Middle frontal gyrus (tissue), 1 donor: ENCODE measurements at regions not wholly inside any gene's neighbourhood (a gene's known extent, or its start where the extent isn't known, plus 50 kb on each side); places are given as distances from the start of the nearest gene placed in this dataset.

Experiments used
- DNase-seq: peaks from one replicate; pipeline ENCODE4 v3.0.0-alpha.2; 2015; ENCODE audit warnings: low spot score; ENCODE audit errors: extremely low spot score

DNA sequence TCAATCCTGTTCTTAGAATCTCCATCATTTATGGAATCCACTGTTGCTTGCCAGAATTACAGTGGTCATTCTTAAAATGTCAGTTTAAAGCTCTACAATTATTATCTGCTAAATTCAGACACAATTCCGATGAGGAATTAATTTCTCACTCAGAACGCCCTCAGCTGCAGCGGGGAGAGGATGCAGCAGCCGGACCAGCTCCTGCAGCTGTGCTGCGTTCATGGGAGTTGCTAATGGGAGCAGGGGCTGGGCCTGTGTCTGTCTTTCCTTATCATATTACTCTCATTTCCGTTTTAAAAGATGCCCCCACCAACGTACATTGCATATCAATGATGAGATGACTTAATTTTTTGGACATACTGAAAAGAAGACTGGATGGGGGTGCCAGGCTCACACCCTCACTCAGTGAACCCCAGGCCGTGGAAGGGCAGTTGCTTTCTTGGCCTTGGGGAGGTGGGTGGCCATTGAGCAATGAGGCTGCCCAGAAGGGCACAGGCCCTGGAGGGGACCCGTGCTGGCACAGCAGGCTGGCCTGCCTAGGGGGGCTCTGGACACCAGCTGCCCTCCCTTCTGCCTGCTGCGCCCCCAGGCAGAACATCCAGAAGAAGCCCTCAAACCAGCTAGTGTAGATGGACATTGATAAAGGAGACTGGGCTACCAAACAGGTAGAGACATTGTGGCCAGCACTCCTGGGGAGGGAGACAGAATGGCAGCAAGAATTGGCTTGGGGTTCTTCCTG lies 503.6 kb upstream of the MYT1L start:
- no peak for DNase-seq

DNA sequence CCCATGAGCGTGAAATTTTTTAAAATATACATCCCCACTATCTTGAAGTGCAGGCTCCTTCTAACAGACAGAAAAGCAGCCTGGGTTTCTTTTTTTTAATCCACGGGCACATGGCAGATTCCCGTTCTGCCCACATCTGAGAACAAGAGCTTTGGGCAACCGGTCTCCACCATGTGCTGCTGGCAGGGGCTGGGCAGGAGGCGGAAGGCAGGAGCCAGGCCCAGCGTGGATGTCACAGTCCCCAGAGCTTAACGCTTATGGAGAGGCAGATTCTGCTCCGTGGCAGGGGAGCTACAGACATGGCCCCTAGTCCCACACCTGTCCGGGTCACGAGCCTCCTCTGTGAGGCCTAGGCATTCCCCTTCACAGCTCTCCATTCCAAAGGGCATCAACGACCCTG lies 503.0 kb upstream of the MYT1L start:
- no peak for DNase-seq

GRCh38 chr2:2832657-2833056 lies 501.6 kb upstream of the MYT1L start:
- no peak for DNase-seq

DNA sequence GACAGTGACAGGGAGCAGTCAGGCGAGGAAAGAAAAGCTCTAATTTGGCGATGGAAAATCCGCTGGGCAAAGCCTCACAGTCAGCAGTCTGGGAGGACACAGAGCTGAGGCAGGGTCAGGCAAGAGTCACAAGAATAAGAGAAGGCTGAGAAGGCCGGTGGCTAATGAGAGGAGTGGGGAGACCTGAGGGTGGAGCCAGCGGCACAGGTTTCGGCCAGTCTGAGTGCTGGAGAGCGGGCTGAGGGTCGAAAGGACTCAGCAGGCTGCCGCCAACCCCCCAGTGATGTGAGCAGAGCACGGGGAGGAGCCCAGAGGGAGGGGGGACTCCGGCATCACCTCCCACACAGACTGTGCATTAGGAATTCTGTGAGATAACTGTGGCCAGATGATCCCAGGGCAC lies 500.6 kb upstream of the MYT1L start:
- DNase-seq, result no peak

GRCh38 chr2:2830576-2830975 lies 499.5 kb upstream of the MYT1L start:
- no peak for DNase-seq

DNA sequence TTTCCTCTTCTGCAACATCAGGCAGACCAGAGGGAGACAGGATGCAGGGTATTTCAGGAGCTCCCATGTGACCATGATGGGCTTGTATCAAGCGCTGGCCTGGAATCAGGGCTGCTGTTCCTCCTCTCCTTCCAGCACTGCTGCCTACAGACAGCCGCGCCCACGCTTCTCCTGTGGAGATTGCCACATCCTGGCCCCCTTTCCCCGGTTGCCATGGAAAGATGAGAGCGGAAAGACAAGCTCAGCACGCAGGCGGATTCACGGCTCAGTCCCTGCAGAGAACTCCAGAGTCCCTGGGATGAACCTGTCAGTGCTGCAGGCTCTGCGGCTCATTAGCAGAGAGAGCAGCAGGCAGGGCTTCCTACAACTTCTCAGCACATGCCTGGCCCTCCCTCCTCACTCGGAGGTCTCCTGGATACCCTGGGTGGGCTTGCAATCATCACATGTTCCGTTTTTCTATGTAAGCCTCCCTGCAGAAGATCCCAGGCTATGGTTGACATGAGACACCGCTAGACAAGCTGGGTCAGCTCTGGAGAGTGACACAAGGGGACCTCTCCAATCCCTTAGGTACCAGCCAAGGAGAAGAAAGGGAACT lies 497.8 kb upstream of the MYT1L start:
- DNase-seq, result peak; percentile 84

DNA sequence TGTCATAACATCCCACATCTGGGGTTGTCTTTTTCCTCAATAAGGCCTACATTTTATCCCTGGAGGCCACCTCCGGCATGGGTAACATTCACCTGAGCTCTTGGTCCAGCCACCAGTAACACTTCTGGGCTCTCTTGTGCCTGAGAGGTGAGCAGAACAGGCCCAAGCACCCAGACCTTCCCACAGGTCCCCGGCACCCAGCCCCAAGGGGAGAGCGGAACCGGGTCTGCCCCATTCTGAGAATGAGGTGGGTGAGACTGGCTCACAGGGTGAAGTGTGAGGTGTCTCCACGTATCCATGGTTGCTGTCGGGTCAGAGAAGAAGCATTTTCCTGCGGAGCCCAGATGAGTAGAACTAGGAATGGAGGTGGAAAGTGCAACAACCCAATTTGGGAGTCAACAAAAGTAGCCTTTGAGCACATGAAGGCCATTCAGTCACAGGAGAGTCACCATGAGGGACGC lies 496.7 kb upstream of the MYT1L start:
- no peak for DNase-seq

DNA sequence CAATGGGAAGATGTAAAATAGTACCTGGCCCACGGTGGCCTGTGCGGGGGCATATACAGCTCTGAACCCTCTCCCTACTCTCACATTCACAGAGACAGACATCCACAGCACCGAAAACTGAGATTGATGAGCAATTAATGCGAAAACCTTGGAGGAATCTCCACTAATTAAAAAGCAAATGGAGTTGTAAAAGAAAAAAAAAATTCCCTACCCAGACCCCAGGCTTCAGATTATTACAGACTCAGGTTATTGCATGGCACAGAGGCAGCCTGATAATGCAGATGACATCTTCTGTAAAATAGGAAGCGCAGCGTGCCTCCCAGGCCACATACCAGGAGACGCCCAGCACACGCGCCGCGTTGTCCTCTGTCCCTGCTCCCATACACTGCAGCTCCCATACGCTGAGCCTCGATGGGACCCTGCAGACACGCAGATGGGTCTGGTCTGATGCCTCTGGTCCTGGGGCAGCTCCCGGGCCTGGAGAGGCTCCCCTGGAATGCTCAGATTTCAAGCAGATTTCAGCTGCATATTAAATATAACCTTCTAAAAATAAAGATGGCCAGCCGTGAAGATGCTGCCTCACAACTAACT lies 496.1 kb upstream of the MYT1L start:
- DNase-seq, result no peak

GRCh38 chr2:2826621-2827020 lies 495.5 kb upstream of the MYT1L start:
- no peak for DNase-seq

GRCh38 chr2:2826209-2826551 lies 495.1 kb upstream of the MYT1L start:
- DNase-seq, result no peak

DNA sequence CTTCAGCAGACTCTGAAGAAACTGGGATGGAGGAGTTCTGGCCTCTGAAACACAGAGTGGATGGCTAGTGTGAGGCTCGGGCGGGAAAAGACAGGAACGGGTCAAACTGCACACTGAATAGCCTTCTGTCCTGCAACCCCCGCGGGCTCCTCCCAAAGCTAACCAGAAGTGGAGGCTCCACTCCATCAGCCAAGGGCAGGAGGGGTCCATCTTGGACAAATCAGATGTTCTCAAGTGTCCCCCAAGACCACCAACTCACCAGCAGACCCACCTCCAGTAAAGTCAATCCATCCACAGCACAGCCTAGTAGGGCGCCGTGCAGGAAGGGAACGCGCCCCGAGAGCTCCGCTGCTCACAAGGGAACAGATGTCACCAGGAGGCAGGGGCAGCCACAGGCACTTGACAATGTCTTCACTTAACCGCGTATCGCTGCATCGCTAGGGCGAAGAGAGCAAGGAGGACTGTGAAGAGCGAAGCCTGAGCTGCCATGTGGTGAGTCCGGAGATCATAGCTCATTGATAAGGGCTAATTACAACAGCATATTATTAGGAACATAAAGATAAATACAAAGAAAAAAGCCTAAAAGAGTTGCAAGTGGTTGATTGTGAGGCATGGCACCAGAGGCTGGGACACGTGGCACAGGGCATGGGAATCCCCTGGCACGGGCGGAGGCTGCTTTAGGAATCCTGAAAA lies 494.6 kb upstream of the MYT1L start:
- DNase-seq, result no peak

DNA sequence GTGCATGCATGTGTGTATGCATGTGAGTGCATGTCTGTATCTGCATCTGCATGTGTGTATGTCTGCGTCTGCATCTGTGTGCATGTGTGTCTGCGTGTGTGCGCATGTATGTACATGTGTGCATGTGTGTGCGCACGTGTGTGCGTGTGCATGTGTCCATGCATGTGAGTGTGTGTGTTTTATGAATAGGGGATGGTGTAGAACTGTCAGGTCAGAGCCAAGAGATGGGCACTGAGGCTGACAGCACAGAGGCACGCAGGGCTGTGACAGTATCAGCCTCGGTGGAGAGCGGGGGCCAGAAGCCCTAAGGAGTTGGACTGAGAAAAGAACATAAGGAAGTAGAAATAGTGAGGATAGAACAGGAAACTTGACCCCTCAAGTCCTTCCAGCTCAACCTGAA lies 494.0 kb upstream of the MYT1L start:
- no peak for DNase-seq

GRCh38 chr2:2824588-2824987 lies 493.5 kb upstream of the MYT1L start:
- DNase-seq, result no peak

- no peak for DNase-seq
Observed at GRCh38 chr2:2823061-2823753, 492.1 kb upstream of the MYT1L start.

- no peak for DNase-seq
Observed at GRCh38 chr2:2822143-2822542, 491.1 kb upstream of the MYT1L start.

GRCh38 chr2:2812648-2813047 lies 481.6 kb upstream of the MYT1L start:
- DNase-seq, result no peak

DNA sequence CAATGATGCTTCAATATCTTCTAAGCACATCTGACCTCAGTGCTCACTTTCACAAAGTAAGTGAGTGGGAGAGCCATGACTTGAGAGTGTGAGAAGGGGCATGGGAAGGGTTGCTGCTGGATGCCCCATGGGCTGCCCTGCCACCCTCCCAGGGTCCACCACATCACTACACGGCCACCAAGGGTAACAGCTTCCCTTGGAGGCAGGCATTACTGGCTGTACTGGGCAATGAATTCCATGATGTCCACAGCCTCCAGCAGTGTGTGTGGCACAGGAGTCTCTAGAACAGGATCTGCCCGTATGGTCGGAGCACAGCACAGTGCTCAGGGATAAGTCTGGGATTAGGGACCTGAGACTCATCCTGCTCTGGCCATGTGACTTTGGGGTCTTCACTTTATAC lies 481.0 kb upstream of the MYT1L start:
- no peak for DNase-seq

GRCh38 chr2:2810504-2810903 lies 479.4 kb upstream of the MYT1L start:
- no peak for DNase-seq

DNA sequence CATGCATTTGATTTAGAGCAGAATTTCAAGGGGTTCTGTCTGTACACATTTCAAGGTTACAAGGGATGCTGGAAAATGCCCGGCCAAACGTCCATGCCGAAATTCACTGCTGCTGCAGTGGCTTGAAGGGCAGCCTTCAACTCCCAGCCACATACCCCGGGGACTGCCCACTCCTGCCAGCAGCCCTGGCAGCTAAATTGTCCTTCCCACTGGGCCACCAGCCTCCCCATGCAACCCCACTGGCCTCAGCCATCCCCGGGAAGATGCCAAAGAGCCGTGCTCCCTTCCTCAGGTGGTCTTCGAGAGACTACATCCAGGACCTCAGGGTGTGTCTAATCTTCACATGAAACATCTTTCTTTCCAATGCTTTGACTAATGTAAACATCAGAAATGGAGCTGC lies 478.7 kb upstream of the MYT1L start:
- DNase-seq, result no peak

DNA sequence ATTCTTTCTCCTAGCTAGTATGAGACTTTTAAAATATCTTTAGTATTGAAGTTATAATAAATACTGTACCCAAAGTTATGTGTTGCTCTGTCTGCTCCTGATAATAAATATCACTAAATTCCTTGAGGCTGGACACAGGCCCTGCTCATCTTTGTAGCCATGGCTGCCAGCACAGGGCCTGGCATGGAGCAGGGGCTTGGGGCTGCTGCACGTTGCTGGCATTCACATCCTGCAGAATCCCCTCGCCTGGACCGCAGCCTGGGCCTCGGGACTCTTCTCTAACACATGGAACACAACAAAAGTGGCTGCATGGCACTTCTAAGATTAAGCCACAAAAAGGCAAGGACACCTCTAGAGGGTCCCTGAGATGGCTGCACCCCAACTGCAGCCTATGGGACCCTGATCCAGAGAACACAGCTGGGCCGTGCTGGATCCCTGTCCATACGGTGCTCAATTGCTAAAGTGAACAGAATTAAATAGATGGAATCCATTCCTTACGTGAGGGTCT lies 477.5 kb upstream of the MYT1L start:
- DNase-seq, result no peak

- no peak for DNase-seq
Observed at GRCh38 chr2:2806711-2807110, 475.6 kb upstream of the MYT1L start.

DNA sequence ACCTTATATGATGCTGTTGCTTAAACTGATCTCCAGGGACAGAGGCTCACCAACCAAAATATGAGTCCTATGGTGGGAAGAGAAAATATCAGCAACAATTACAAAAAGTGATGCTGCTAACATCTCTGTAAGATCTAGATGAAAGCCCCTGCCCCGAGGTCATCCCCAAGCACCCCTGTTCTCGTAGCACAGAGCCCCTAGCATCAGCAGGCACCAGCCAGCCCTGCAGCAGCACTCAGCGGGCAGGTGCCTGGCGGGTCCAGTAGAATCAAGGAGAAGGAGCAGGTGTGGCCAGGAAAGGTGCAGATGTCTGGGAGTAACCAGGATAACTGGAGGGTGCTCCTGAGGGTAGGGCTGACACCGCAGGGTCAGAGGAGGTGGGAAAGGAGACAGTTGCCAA lies 474.2 kb upstream of the MYT1L start:
- DNase-seq, result no peak
